DMS 273 treated with DMSO at 0.1 percent for 48 hours (cell line): ENCODE measurements at regions not wholly inside any gene's neighbourhood (a gene's known extent, or its start where the extent isn't known, plus 50 kb on each side); places are given as distances from the start of the nearest gene placed in this dataset.

Source experiments
- DNase-seq: peaks from one replicate; lab custom pipeline; 2025; lab: John Stamatoyannopoulos, UW

- no peak for DNase-seq
These were observed 145.0 kb upstream of the ZMIZ1 start for GRCh38 chr10:78923647-78924318.

- DNase-seq, result no peak
These were observed 144.3 kb upstream of the ZMIZ1 start for GRCh38 chr10:78924319-78925003.

GRCh38 chr10:78925275-78925674, 143.5 kb upstream of the ZMIZ1 start:
- DNase-seq, result no peak

- no peak for DNase-seq
These were observed 142.9 kb upstream of the ZMIZ1 start for GRCh38 chr10:78925800-78926319.

- no peak for DNase-seq
These were observed 141.3 kb upstream of the ZMIZ1 start for GRCh38 chr10:78927257-78927995.

GRCh38 chr10:78928330-78928729, 140.4 kb upstream of the ZMIZ1 start:
- no peak for DNase-seq

- no peak for DNase-seq
These were observed 139.2 kb upstream of the ZMIZ1 start for GRCh38 chr10:78929541-78929940.

- DNase-seq, result no peak
These were observed 137.3 kb upstream of the ZMIZ1 start for GRCh38 chr10:78931321-78932053.

GRCh38 chr10:78932054-78932386, 136.7 kb upstream of the ZMIZ1 start:
- DNase-seq, result no peak

GRCh38 chr10:78932861-78933260, 135.9 kb upstream of the ZMIZ1 start:
- no peak for DNase-seq

GRCh38 chr10:78933828-78934531, 134.8 kb upstream of the ZMIZ1 start:
- DNase-seq, result no peak

GRCh38 chr10:78934532-78934898, 134.3 kb upstream of the ZMIZ1 start:
- no peak for DNase-seq

GRCh38 chr10:78934994-78935602, 133.7 kb upstream of the ZMIZ1 start:
- DNase-seq, result no peak

- DNase-seq, result no peak
These were observed 132.9 kb upstream of the ZMIZ1 start for GRCh38 chr10:78935697-78936407.

- DNase-seq, result no peak
These were observed 132.1 kb upstream of the ZMIZ1 start for GRCh38 chr10:78936412-78937342.

- no peak for DNase-seq
These were observed 131.4 kb upstream of the ZMIZ1 start for GRCh38 chr10:78937393-78937792.

GRCh38 chr10:78937800-78938694, 130.7 kb upstream of the ZMIZ1 start:
- DNase-seq, result no peak
